Non-pigmented ciliary epithelial cell (primary cell): ENCODE measurements at regions not wholly inside any gene's neighbourhood (a gene's known extent, or its start where the extent isn't known, plus 50 kb on each side); places are given as distances from the start of the nearest gene placed in this dataset.

ENCODE experiments used
- DNase-seq: peaks from one replicate; pipeline ENCODE4 v3.0.0-alpha.2; 2010; ENCODE audit warnings: low read depth

- no peak for DNase-seq
Observed at GRCh38 chr17:72208832-72209231, 88.0 kb downstream of the SOX9 start.

- no peak for DNase-seq
Observed at GRCh38 chr17:72212041-72212440, 91.2 kb downstream of the SOX9 start.

- DNase-seq, result no peak
Observed at GRCh38 chr17:72215490-72215889, 94.7 kb downstream of the SOX9 start.

- DNase-seq, result no peak
Observed at GRCh38 chr17:72215928-72216327, 95.1 kb downstream of the SOX9 start.

- no peak for DNase-seq
Observed at GRCh38 chr17:72219137-72219823, 98.5 kb downstream of the SOX9 start.

GRCh38 chr17:72219824-72220493 is 99.1 kb downstream of the SOX9 start:
- no peak for DNase-seq

GRCh38 chr17:72222661-72223380 is 102.0 kb downstream of the SOX9 start:
- no peak for DNase-seq

GRCh38 chr17:72223866-72224291 is 103.1 kb downstream of the SOX9 start:
- DNase-seq, result no peak

- no peak for DNase-seq
Observed at GRCh38 chr17:72226322-72226721, 105.5 kb downstream of the SOX9 start.

- no peak for DNase-seq
Observed at GRCh38 chr17:72233986-72234385, 113.2 kb downstream of the SOX9 start.

- no peak for DNase-seq
Observed at GRCh38 chr17:72234985-72235384, 114.2 kb downstream of the SOX9 start.

GRCh38 chr17:72236980-72237633 is 116.3 kb downstream of the SOX9 start:
- DNase-seq, result no peak

- no peak for DNase-seq
Observed at GRCh38 chr17:72238157-72238673, 117.4 kb downstream of the SOX9 start.

GRCh38 chr17:72239548-72239947 is 118.7 kb downstream of the SOX9 start:
- DNase-seq, result no peak

GRCh38 chr17:72240333-72240732 is 119.5 kb downstream of the SOX9 start:
- no peak for DNase-seq

GRCh38 chr17:72244494-72244893 is 123.7 kb downstream of the SOX9 start:
- no peak for DNase-seq

GRCh38 chr17:72244956-72245355 is 124.1 kb downstream of the SOX9 start:
- DNase-seq, result no peak

- DNase-seq, result no peak
Observed at GRCh38 chr17:72249441-72249840, 128.6 kb downstream of the SOX9 start.

- DNase-seq, result no peak
Observed at GRCh38 chr17:72250206-72250605, 129.4 kb downstream of the SOX9 start.

GRCh38 chr17:72253597-72253996 is 132.8 kb downstream of the SOX9 start:
- DNase-seq, result no peak

GRCh38 chr17:72254808-72255449 is 134.1 kb downstream of the SOX9 start:
- DNase-seq, result no peak

GRCh38 chr17:72255481-72255880 is 134.7 kb downstream of the SOX9 start:
- DNase-seq, result no peak
